PC-9 (cell line): ENCODE measurements at regions not wholly inside any gene's neighbourhood (a gene's known extent, or its start where the extent isn't known, plus 50 kb on each side); places are given as distances from the start of the nearest gene placed in this dataset.

Experiments
- BruUV-seq: library from RNA; stranded (reverse); fragments of 400-500 nt; replicated peaks from 2 replicates; lab custom pipeline; 2021; lab: Mats Ljungman, UMichigan
- CTCF ChIA-PET: fragments of 300-600 bp; sonication (Branson Sonifier 250); formaldehyde crosslinking; loops from one replicate; lab custom pipeline; 2022; ENCODE audit warnings: antibody characterized with exemption; lab: Charles Lee
- POLR2A ChIA-PET: fragments of 300-600 bp; sonication (Branson Sonifier 250); formaldehyde crosslinking; loops from one replicate; lab custom pipeline; 2022; ENCODE audit warnings: antibody characterized with exemption; ENCODE audit not compliant: unreplicated experiment; lab: Charles Lee
- DNase-seq, 2 experiments: peaks; one replicate each; pipeline versions ENCODE4 v3.0.0 to v3.0.0-alpha.2; 2015 to 2022; ENCODE audit warnings: mixed read lengths in 1 of 2
- H2AFZ ChIP-seq: fragments of 200-600 bp; sonication (generic); 2 replicates; pipeline ENCODE4 v1.8.1; 2017; ENCODE audit warnings: antibody characterized with exemption
- H3F3A ChIP-seq: fragments of 200-600 bp; sonication (generic); 2 replicates; pipeline ENCODE4 v1.8.1; 2017; ENCODE audit warnings: antibody characterized with exemption, mild to moderate bottlenecking, low read depth; ENCODE audit not compliant: insufficient read depth
- H3K27ac ChIP-seq: fragments of 200-600 bp; sonication (generic); 2 replicates; pipeline ENCODE4 v1.6.1; 2016; ENCODE audit warnings: mixed run types
- H3K27me3 ChIP-seq: fragments of 200-600 bp; sonication (generic); 2 replicates; pipeline ENCODE4 v1.6.1; 2016; ENCODE audit warnings: low read depth, mixed run types; ENCODE audit not compliant: insufficient read depth
- H3K36me3 ChIP-seq: fragments of 200-600 bp; sonication (generic); 2 replicates; pipeline ENCODE4 v1.6.1; 2016; ENCODE audit warnings: low read depth, mixed run types
- H3K4me1 ChIP-seq: fragments of 200-600 bp; sonication (generic); replicated peaks from 2 replicates; pipeline ENCODE4 v1.6.1; 2016; ENCODE audit warnings: mixed run types; ENCODE audit not compliant: insufficient read depth
- H3K4me2 ChIP-seq: fragments of 200-600 bp; sonication (generic); 2 replicates; pipeline ENCODE4 v1.6.1; 2017; ENCODE audit warnings: mixed run types
- H3K4me3 ChIP-seq: fragments of 200-600 bp; sonication (generic); 2 replicates; pipeline ENCODE4 v1.6.1; 2016; ENCODE audit warnings: mixed run types
- H3K79me2 ChIP-seq: fragments of 200-600 bp; sonication (generic); 2 replicates; pipeline ENCODE4 v1.6.1; 2017; ENCODE audit warnings: low read depth, mixed run types
- H3K9me2 ChIP-seq: fragments of 200-600 bp; sonication (generic); 2 replicates; pipeline ENCODE4 v1.8.1; 2017; ENCODE audit warnings: mild to moderate bottlenecking; ENCODE audit not compliant: insufficient read depth
- H3K9me3 ChIP-seq: fragments of 200-600 bp; sonication (generic); 2 replicates; pipeline ENCODE4 v1.8.1; 2016; ENCODE audit warnings: low read depth; ENCODE audit not compliant: insufficient read depth
- H4K20me1 ChIP-seq: fragments of 200-600 bp; sonication (generic); 2 replicates; pipeline ENCODE4 v1.8.1; 2017; ENCODE audit not compliant: insufficient read depth
- CTCF ChIP-seq: fragments of 200-600 bp; sonication (generic); conservative IDR thresholded peaks from 2 replicates; pipeline ENCODE4 v1.6.1; 2017; ENCODE audit warnings: mixed run types, antibody characterized with exemption, mild to moderate bottlenecking, moderate library complexity
- EZH2 ChIP-seq: fragments of 200-600 bp; sonication (generic); IDR thresholded peaks from 2 replicates; pipeline ENCODE4 v1.8.0; 2017; ENCODE audit warnings: antibody characterized with exemption, low read depth
- intact Hi-C: fragments of 100-400 bp; cut with micrococcal nuclease; formaldehyde crosslinking; loops from one replicate; pipeline ENCODE4 v1.10.0; 2022; ENCODE audit not compliant: unreplicated experiment

GRCh38 chr10:100615241-100615640 is 79.5 kb downstream of the HIF1AN start:
- Histone ChIP-seq H2AFZ (no peak overlapping the region), H3F3A (no peaks in the 10 kb centered on the region), H3K27me3 (peaks cover 77% of the 10 kb centered on the region), H3K27ac (no peak overlapping the region), H3K36me3 (no peaks in the 10 kb centered on the region), H3K9me2 (no peaks in the 10 kb centered on the region), H3K4me2 (no peak overlapping the region), H3K4me1 (no peaks in the 10 kb centered on the region), H4K20me1 (no peaks in the 10 kb centered on the region), H3K9me3 (no peaks in the 10 kb centered on the region), H3K79me2 (no peaks in the 10 kb centered on the region), H3K4me3 (no peak overlapping the region)
- BruUV-seq: no TSS peak
- TF ChIP-seq CTCF (no peak), EZH2 (no peak)
- DNase-seq: no peak
- ChIA-PET CTCF (no interaction called here), POLR2A (no interaction called here)
- intact Hi-C loops: no loop called here

- H2AFZ ChIP-seq: no peak overlapping the region
- peaks cover 77% of the 10 kb centered on the region for H3K27me3 ChIP-seq
- no peak overlapping the region for H3K27ac ChIP-seq
- no peak for TF ChIP-seq CTCF
- TF ChIP-seq EZH2: no peak
- intact Hi-C loops: no loop called here
- H3K9me3 ChIP-seq: no peaks in the 10 kb centered on the region
- H3F3A ChIP-seq: no peaks in the 10 kb centered on the region
- BruUV-seq: no TSS peak
- ChIA-PET CTCF (no interaction called here), POLR2A (no interaction called here)
- no peaks in the 10 kb centered on the region for H3K4me1 ChIP-seq
- DNase-seq: no peak
- no peaks in the 10 kb centered on the region for H3K9me2 ChIP-seq
- H3K4me3 ChIP-seq: no peak overlapping the region
- H3K36me3 ChIP-seq: no peaks in the 10 kb centered on the region
- H3K79me2 ChIP-seq: no peaks in the 10 kb centered on the region
- no peaks in the 10 kb centered on the region for H4K20me1 ChIP-seq
- H3K4me2 ChIP-seq: no peak overlapping the region
Measured at GRCh38 chr10:100615908-100616307, 80.2 kb downstream of the HIF1AN start.

- no TSS peak for BruUV-seq
- no peak for DNase-seq
- Histone ChIP-seq H3K4me1 (no peaks in the 10 kb centered on the region), H3K27ac (no peak overlapping the region), H3K4me3 (no peak overlapping the region), H4K20me1 (no peaks in the 10 kb centered on the region), H3K36me3 (no peaks in the 10 kb centered on the region), H3K79me2 (no peaks in the 10 kb centered on the region), H2AFZ (no peak overlapping the region), H3F3A (no peaks in the 10 kb centered on the region), H3K9me3 (no peaks in the 10 kb centered on the region), H3K4me2 (no peak overlapping the region), H3K27me3 (peaks cover 71% of the 10 kb centered on the region), H3K9me2 (no peaks in the 10 kb centered on the region)
- intact Hi-C loops: no loop called here
- POLR2A ChIA-PET: no interaction called here
- CTCF ChIA-PET: no interaction called here
- TF ChIP-seq EZH2: no peak
Measured at GRCh38 chr10:100618091-100618615, 82.4 kb downstream of the HIF1AN start.
